Epithelial cell of proximal tubule (primary cell): ENCODE measurements at regions not wholly inside any gene's neighbourhood (a gene's known extent, or its start where the extent isn't known, plus 50 kb on each side); places are given as distances from the start of the nearest gene placed in this dataset.

ENCODE experiments used
- DNase-seq: peaks from one replicate; pipeline ENCODE4 v3.0.0-alpha.2; 2011; ENCODE audit warnings: low read depth
- H3K4me3 ChIP-seq: 2 replicates; pipeline ENCODE4 v1.5.1; 2011; ENCODE audit warnings: low read depth, mild to moderate bottlenecking, low read length
- TF ChIP-seq, protein P1 (sequence below): conservative IDR thresholded peaks from 2 replicates; pipeline ENCODE4 v1.5.1; 2012; ENCODE audit warnings: low read depth, mild to moderate bottlenecking, low read length

DNA sequence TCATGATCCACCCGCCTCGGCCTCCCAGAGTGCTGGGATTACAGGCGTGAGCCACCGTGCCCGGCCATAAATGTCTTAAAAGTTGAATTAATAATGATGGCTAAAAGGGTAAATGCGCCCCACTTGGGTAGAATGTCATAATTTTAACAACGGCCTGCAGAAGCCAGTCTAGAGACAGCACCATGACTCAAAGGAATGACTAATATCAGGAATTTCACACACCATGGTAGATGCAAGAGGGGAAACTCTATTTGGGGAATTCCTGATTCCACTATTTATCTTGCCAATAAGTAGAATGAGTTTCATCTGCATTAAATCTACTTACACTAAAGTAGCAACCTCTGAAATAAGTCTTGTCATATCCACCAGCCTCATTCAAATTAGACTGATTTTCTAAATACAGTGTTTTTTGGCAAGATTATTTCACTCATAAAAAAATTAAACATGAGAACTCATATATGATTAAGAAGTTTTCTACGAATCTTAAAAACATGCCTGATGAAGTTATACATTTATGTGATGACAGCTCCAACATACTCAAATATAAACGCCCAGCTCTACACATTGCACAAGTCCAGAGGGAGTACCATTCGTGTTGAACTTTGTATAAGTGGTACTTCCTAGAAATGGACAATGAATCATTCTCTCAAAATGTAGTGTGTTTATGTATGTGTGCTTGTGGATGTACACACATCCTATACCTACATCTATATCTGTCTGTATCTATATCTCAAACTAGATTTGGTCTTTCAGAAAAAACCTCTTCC lies 309.7 kb downstream of the IRS1 start:
- TF ChIP-seq, protein P1, sequence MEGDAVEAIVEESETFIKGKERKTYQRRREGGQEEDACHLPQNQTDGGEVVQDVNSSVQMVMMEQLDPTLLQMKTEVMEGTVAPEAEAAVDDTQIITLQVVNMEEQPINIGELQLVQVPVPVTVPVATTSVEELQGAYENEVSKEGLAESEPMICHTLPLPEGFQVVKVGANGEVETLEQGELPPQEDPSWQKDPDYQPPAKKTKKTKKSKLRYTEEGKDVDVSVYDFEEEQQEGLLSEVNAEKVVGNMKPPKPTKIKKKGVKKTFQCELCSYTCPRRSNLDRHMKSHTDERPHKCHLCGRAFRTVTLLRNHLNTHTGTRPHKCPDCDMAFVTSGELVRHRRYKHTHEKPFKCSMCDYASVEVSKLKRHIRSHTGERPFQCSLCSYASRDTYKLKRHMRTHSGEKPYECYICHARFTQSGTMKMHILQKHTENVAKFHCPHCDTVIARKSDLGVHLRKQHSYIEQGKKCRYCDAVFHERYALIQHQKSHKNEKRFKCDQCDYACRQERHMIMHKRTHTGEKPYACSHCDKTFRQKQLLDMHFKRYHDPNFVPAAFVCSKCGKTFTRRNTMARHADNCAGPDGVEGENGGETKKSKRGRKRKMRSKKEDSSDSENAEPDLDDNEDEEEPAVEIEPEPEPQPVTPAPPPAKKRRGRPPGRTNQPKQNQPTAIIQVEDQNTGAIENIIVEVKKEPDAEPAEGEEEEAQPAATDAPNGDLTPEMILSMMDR, result no peak
- peak; percentile 63 for DNase-seq

DNA sequence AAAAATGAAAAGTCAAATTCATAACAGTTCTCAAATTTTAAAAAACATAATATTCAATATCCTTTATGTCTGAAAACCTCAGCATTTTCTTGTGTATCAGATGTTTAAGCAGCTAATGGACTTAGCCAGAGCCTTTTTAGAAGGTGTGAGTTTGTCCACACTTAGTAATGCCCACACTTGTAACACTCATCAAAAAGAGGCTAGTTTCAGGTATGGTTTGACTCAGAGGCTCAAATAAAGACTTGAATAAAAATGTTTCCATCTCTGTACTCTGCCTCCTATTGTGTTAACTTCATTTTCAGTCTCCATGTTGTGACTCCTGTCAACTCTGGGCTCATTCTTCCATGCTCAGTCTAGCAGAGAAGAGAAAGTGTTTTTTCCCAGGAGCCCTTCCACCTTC lies 311.6 kb downstream of the IRS1 start:
- DNase-seq, result no peak
- no peak overlapping the region for H3K4me3 ChIP-seq
- TF ChIP-seq, protein P1, result no peak

More for the DNA sequence above, 309.7 kb downstream of the IRS1 start:
- H3K4me3 ChIP-seq, result no peak overlapping the region

DNA sequence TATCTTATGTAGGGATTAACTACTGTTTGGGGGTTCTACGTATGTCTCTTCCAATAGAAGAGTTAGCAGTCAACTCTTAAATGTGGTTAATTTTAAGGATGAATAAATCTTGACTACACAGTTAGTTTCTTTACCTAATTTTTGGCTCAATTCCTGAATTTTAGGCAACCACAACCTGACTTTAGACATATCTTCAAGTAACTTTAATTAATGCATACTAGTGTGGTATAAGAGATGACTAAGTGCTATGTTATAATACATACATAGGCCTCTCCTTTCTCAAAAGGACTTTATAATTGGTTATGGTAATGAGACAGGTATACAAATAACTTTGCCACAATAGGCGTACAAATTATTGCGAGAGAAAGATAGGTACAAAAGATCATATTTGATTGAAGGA lies 312.0 kb downstream of the IRS1 start:
- DNase-seq, result no peak
- TF ChIP-seq, protein P1, result no peak
- H3K4me3 ChIP-seq, result no peak overlapping the region

DNA sequence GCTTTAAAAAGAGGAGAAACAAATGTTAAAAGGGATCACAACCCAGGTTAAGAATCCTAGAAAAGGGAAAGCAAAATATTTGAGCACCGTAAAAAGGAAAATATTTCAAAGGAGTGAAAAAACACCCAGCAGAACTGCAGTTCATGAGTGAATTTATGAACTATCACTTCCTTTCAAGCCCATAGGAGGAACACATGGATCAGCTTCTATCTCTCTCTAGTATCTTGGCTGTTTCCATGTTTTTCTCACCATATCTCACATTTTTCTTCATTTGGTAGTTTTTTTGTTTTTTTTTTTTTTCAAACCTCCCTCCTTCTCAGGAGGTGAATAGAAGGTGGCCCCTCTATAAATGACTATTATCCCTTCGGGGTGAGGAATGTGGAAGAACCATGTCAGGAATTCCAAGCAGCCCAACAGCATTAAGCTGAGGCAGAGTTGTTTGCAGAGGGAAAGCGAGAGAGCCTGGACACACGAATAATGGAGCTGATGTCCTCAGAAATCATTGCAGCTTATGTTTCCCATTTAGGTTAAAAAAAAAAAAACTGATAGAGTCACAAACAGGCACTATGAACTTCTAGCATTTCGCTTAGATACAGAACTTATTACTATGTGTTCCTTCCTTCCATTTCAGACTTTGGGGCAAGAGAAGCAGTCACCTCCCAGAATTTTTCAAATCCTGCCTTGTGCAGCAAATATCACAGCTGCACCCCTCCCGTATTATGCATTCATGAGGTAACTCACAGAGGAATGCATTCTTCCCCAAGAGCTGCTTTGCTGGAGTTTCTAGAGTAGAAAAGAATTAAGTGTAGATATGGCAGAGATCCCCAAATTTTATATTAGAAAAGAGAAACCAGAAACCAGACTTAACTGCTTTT lies 315.6 kb downstream of the IRS1 start:
- no peak for DNase-seq
- TF ChIP-seq, protein P1, result no peak
- H3K4me3 ChIP-seq, result no peak overlapping the region

DNA sequence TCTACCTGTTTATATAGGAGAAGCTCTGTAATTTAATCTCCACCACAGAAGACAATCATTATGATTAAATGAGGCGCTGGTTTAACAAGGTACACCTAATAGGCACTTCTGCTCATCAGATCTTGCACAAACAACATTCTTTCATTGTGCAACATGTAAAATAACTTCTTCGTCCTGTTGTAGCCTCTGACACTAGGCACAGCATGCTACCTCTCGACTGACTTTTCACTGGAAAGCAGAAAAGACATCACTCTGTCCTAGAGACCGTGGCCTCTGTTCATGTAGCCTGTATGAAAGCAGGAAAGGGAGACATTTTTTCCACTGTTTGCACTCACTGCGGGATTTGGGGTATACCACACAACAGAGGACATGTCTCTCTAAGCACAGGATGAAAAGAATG lies 316.5 kb downstream of the IRS1 start:
- no peak overlapping the region for H3K4me3 ChIP-seq
- TF ChIP-seq, protein P1, result no peak
- no peak for DNase-seq

DNA sequence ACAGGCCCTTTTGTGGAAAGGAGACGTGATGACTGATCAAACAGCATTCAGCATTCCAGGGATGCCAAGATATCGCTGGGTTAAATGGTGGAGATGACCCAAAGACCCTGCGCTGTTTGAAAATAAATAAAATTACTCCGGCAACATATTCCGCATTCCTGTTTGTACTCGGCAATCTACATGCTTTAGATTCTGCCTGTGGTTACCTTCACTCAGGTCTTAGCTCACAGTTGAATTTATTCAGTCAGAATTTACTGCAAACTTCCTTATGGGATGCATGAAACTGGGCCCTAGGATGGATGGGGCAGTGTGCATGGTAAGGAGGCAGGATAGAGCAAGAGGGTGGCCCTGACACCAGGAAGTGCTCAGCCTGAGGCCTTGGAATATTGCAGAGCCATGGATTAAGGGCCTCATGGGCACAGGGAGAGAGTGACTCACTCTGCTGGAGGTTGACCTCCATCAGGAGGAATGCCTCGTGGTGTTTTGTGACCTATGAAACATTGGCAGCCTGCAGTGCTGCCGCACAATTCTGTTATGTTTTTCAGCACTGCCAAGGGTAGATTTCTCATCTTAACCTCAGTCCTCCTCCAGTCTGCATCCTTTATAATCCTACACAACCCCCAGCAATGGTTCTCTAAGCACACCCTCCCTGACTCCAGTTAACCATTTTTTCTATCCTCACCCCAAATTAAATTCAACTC lies 321.4 kb downstream of the IRS1 start:
- TF ChIP-seq, protein P1, result no peak
- H3K4me3 ChIP-seq, result no peak overlapping the region
- peak; percentile 90 for DNase-seq
